ENCODE measurements at regions not wholly inside any gene's neighbourhood (a gene's known extent, or its start where the extent isn't known, plus 50 kb on each side); places are given as distances from the start of the nearest gene placed in this dataset.

DNA sequence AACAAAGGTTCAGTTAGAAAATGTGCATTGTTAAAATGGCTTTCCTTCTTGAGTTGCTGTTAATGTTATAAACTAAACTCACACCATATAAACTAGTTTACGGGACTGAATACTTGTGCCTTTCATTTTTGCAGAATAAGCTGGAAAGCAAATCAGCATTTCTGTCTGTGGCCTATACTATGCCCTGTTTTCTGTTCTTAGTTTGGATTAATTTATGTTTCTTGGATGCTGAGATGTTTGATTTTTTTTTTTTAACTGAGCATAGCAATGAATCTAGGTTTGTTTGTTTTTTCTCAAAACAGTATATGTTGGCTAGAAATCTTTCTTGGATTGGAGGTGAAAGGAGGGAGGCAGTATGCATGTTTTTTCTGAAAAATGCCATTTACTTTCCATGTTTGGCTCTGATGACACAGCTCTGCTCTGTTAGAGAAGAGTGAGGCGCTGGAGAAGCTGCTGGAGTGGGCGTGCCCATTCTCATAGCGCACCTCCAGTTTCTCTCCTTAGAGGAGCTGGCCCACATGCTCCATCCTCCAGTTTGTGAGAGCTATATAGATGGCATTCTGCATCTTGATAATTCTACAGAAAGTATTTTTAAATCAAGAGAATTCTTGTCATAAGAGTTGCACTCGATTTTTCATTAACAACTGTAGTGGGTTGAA lies 423.6 kb upstream of the TPM1 start:
- no peak for DNase-seq

- DNase-seq: no peak
Observed at GRCh38 chr15:62619526-62619925, 423.0 kb upstream of the TPM1 start.

GRCh38 chr15:62622775-62623174 lies 419.8 kb upstream of the TPM1 start:
- no peak for DNase-seq

DNA sequence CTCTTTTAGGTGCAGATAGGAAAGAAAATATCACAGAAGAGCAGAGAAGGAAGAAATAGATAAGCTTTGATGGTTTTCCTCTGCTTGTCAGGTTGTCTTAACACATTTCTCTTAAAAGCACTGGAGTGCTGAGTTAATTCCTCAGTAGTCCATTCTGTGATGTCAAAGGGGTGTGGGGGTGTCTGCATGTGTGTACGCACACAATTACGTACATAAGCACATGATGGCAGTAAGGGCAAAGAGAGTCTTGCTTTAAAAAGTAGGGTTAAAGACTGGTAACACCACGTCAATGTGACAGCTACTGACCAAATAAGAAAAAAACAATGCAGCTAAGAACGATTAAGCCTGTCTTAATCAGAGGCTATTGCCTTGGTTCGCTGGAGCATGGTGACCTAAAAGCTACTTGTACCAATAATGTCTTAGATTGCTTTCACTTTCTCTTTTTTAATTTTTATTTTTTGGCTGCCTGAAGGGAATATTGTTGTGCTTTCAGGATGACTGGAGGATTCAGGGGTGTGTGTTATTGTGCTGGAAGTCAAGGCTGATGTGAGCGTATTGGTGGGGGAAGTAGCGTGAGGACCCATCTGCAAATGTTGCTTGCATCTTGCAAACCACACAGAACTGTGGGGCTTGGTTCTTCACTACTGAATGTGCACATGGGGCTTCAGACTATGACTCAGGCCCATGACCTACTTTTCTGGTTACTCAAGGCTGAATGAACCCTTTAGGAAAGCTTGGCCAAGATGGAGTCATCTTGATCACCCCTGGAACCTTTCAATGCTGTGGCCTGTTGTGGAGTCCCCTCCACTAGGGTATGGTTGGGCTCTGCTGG lies 417.8 kb upstream of the TPM1 start:
- DNase-seq: no peak

GRCh38 chr15:62625429-62626033 lies 417.0 kb upstream of the TPM1 start:
- DNase-seq: no peak

DNA sequence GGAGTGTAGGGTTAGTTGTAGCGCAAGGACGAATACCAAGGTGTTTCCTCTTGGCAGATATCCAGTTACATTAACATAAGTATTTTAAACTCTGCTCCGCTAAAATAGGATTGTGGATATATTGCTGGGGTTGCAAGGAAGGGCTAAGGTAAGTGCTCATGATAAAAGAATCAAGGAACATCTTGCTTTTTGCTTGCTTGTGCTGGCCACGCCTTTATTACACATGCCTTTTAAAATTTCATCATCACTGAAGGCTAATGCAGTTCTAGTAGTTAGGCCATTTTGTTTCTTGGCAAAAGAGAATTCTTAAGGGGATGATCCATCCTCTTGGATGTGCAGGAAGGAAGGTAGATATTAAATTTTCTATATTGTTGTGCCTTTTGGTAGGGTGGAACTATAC lies 415.6 kb upstream of the TPM1 start:
- no peak for DNase-seq

DNA sequence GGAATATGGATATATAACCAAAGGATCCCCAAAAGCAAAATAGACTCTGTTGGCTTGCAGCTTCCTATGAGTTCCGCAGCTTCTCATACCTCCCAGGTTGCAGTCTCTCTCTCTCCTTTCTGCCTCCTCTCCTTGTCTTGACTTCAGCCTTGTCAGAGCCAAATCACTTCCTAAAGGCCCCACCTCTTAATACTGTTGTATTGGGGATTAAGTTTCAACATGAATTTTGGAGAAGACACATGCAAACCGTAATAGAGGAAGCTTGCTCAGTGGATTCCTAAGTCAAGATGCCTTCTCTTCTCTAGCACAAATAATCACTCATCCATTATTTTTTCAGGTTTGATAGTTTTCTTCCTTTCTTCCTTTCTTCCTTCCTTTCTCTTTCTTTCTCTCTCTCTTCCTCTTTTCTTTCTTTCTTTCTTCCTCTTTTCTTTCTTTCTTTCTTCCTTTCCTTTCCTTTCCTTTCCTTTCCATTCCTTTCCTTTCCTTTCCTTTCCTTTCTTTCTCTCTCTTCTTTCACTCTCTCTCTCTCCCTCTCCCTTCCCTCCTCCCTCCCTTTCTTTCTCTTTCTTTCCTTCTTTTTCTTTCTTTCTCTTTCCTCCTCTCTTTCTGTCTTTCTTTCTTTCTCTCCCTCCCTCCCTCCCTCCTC lies 411.3 kb upstream of the TPM1 start:
- DNase-seq: no peak

GRCh38 chr15:62636823-62637573 lies 405.5 kb upstream of the TPM1 start:
- no peak for DNase-seq

GRCh38 chr15:62637574-62637897 lies 405.0 kb upstream of the TPM1 start:
- no peak for DNase-seq

- DNase-seq: no peak
Observed at GRCh38 chr15:62637950-62638619, 404.5 kb upstream of the TPM1 start.

DNA sequence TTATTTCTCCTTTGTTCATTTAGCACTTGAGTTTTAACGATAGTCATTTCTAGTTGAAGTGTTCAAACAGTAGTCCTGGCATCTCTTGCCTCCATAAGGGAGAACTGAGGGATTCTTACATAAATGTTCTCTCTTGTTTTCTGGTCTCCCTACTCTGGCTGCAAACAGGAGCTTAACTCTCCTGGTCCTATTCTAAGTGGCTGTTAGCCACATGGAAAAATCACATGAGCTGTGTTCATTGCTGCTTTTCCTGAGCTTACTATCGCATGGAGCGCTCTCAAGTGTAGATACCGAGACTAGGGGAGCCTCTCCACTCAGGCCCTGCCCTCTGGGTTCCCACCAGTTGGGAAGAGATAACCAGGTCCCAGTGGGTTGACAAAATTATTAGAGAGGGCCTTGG lies 403.1 kb upstream of the TPM1 start:
- DNase-seq: no peak

GRCh38 chr15:62639906-62640605 lies 402.5 kb upstream of the TPM1 start:
- no peak for DNase-seq

DNA sequence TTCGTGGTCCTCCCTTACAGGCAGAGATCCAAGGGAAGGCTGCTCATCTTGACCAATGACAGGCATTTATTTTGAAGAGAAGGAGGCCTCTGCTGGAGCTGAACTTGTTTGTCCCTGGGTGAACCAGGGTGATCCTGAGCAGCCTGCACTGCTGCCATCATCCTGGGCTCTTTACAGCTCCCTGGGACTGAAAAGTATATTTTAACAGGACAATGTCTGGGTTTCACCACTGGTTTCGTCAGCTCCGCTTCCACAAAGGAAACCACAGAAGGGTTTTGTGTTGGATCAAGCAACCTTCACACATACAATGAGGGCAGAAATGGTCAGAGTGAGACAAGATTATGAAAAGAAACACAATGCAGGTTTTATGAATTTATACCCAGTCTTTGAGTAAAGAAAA lies 400.7 kb upstream of the TPM1 start:
- DNase-seq: no peak

DNA sequence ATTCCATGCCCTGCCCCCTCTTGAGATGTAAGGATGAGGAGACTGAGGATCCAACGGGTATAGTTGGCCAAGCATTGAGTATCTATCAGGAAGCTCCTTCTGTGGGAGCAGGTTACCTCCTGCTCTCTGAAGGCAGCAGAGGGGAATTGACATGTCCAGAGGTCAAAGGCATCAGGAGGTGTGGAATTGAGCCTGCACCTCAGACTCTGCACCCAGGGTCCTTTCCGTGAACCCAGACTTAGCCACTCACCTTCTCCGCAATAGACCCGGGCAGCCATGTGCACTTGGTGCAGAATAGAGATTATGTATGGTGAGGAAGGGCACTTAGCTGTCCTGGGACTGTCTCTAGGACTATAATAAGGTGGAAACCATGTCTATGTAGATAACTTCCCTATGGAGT lies 399.0 kb upstream of the TPM1 start:
- no peak for DNase-seq

GRCh38 chr15:62644216-62644888 lies 398.2 kb upstream of the TPM1 start:
- no peak for DNase-seq

DNA sequence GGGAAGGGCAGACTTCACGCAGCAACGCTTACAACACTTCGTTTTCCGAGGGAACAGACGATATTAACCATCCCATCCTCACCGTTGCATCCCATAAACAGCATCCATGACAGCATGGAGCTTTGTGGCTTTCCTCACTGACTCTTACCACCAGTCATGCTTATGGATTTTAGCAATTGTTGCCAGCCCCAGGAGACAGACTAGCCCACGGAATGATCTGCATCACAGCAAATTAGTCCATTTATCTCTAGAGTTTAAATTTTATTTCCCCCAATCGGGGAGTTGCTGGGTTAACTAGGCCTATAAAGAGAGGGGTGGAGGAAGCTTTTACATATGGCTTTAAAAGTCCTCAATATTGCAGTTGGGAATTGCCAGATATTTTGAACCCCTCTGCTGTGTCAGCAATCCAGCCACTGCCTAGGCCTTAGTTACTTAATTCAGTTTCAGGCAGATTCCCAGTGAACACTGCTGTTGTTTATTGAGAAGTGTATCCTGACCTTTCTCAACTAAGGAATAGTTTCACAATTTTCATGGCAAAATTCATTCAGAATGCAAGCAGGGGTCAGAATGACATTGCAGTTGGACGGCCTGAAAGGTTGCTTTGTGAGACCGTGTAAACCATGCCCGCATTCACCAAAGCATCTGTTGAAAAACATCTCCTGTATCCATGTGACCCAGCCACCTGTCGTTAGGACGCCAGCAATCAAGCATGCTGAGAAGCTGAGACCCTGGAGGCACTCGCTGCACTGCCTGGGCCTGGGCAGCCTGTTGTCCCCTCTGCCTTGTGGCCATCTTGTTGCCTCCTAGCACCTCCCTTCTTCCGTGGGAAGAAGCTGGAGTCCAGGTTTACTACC lies 397.4 kb upstream of the TPM1 start:
- DNase-seq: no peak

DNA sequence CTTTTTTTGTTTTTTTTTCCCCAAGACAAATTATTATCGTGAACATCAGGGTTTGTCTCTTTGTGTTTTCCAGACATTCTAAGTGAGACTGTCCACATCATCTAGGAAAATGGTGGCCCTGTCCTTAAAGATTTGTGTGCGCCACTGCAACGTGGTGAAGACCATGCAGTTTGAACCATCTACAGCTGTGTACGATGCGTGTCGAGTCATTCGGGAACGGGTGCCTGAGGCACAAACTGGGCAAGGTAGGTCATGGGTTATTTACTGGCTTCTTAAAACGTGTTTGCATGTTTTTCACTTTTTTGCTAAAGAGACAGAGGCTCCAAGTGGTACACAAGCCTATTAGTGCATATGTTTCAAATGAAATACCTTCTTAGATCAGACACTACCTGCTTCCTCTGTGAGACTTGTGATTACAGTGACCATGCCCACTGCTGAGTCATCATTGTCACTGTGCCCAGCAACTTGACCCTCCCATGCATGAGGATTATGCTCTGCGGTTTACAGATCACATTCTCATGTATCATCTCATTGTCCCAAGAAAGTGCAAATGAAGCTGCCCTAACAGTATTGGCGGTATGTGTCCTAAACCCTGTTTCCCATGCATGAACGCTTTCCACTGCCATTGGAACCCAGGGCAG lies 395.2 kb upstream of the TPM1 start:
- DNase-seq: no peak

DNA sequence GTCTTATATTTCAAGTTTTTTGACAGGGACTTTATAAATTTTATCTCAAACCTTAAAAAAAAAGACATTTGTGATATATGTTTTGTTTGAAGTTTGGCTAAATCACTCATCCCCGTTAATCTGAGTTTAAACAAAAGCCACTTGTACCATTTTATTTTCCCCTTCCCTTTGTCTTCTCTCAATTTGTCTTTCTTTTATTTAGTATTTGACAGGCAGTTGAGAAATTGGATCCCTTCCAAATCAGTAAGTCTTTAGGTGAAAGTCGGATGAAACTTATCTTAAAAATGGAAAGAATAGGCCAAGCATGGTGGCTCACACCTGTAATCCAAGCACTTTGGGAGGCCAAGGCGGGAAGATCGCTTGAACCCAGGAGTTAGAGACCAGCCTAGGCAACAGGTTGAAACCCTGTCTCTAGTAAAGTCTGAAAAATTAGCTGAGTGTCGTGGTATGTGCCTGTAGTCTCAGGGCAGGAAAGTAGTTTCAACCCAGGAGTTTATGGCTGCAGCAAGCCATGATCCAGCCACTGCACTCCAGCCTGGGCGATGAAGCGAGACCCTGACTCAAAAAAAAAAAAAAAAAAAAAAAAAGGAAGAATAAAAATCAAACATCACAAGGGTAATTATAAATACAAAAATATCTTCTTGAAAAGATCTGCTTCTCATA lies 394.6 kb upstream of the TPM1 start:
- no peak for DNase-seq

GRCh38 chr15:62648954-62649353 lies 393.6 kb upstream of the TPM1 start:
- DNase-seq: no peak

All from T-helper 1 cell (primary cell).